Neuronal stem cell (in vitro differentiated cells): ENCODE measurements at regions not wholly inside any gene's neighbourhood (a gene's known extent, or its start where the extent isn't known, plus 50 kb on each side); places are given as distances from the start of the nearest gene placed in this dataset.
A peak's percentile ranks its signal among the peaks of the same experiment; 100 is the strongest.

ENCODE experiments used
- DNase-seq: peaks from one replicate; pipeline ENCODE4 v3.0.0-alpha.2; 2013; ENCODE audit warnings: low spot score
- H2AFZ ChIP-seq: one replicate; pipeline ENCODE4 v1.6.1; 2013; ENCODE audit warnings: mild to moderate bottlenecking, low read length, inconsistent platforms
- H2AK5ac ChIP-seq: 2 replicates; pipeline ENCODE4 v1.6.1; 2013; ENCODE audit warnings: low read depth, mild to moderate bottlenecking, inconsistent platforms, low read length, moderate library complexity, mixed read lengths
- H2BK120ac ChIP-seq: 2 replicates; pipeline ENCODE4 v1.6.1; 2013; ENCODE audit warnings: low read depth, mild to moderate bottlenecking, inconsistent platforms, low read length, moderate library complexity, mixed read lengths
- H2BK12ac ChIP-seq: one replicate; pipeline ENCODE4 v1.6.1; 2013; ENCODE audit warnings: low read length, inconsistent platforms
- H2BK15ac ChIP-seq: 2 replicates; pipeline ENCODE4 v1.6.1; 2013; ENCODE audit warnings: mild to moderate bottlenecking, low read length, inconsistent platforms, mixed read lengths
- H2BK5ac ChIP-seq: one replicate; pipeline ENCODE4 v1.6.1; 2013; ENCODE audit warnings: inconsistent platforms, mild to moderate bottlenecking, low read length, moderate library complexity
- H3K14ac ChIP-seq: one replicate; pipeline ENCODE4 v1.6.1; 2013; ENCODE audit warnings: low read length, inconsistent platforms
- H3K18ac ChIP-seq: 2 replicates; pipeline ENCODE4 v1.6.1; 2013; ENCODE audit warnings: low read length, inconsistent platforms
- H3K23ac ChIP-seq: 2 replicates; pipeline ENCODE4 v1.6.1; 2013; ENCODE audit warnings: low read depth, mild to moderate bottlenecking, mixed read lengths, low read length, inconsistent platforms; ENCODE audit not compliant: poor library complexity
- H3K27ac ChIP-seq: replicated peaks from 3 replicates; pipeline ENCODE4 v1.5.1; 2013; ENCODE audit warnings: low read length, inconsistent platforms
- H3K27me3 ChIP-seq, 3 experiments: 2 replicates each; pipeline ENCODE4 v1.6.1; 2013; ENCODE audit warnings: low read length in 3 of 3, mild to moderate bottlenecking in 2 of 3, inconsistent platforms in 1 of 3, low read depth in 1 of 3, mixed read lengths in 1 of 3, moderate library complexity in 1 of 3; ENCODE audit not compliant: control insufficient read depth in 3 of 3, insufficient read depth in 3 of 3
- H3K36me3 ChIP-seq, 2 donors: replicated peaks in 1 of 2; 2 replicates each; pipeline ENCODE4 v1.6.1; 2013; ENCODE audit warnings: low read length in 2 of 2; ENCODE audit not compliant: control insufficient read depth in 2 of 2, insufficient read depth in 2 of 2
- H3K4ac ChIP-seq: 2 replicates; pipeline ENCODE4 v1.6.1; 2013; ENCODE audit warnings: inconsistent platforms, mild to moderate bottlenecking, low read length, moderate library complexity
- H3K4me1 ChIP-seq, 2 donors: 1 replicate in 1 of 2; 2 replicates in 1 of 2; pipeline ENCODE4 v1.6.1; 2013; ENCODE audit warnings: low read length in 2 of 2, low read depth in 1 of 2; ENCODE audit not compliant: control insufficient read depth in 2 of 2, insufficient read depth in 1 of 2
- H3K4me2 ChIP-seq: one replicate; pipeline ENCODE4 v1.6.1; 2013; ENCODE audit warnings: mild to moderate bottlenecking, low read length, inconsistent platforms; ENCODE audit not compliant: insufficient read depth, poor library complexity, severe bottlenecking
- H3K4me3 ChIP-seq, 2 donors: 2 replicates each; pipeline ENCODE4 v1.5.1; 2013; ENCODE audit warnings: low read length in 2 of 2, mild to moderate bottlenecking in 2 of 2, inconsistent platforms in 1 of 2, moderate library complexity in 1 of 2
- H3K79me1 ChIP-seq: one replicate; pipeline ENCODE4 v1.6.1; 2013; ENCODE audit warnings: low read depth, mild to moderate bottlenecking, inconsistent platforms, low read length, moderate library complexity
- H3K9ac ChIP-seq: one replicate; pipeline ENCODE4 v1.6.1; 2013; ENCODE audit warnings: mild to moderate bottlenecking, low read depth, low read length, inconsistent platforms; ENCODE audit not compliant: poor library complexity
- H3K9me3 ChIP-seq, 2 donors: replicated peaks in 1 of 2; 2 replicates each; pipeline versions ENCODE3 to v1.6.1; 2013; ENCODE audit warnings: low read length in 2 of 2, mild to moderate bottlenecking in 2 of 2, inconsistent platforms in 1 of 2, low read depth in 1 of 2, mixed read lengths in 1 of 2, moderate library complexity in 1 of 2; ENCODE audit not compliant: control insufficient read depth in 2 of 2, insufficient read depth in 1 of 2
- H4K8ac ChIP-seq: one replicate; pipeline ENCODE4 v1.6.1; 2013; ENCODE audit warnings: low read depth, mild to moderate bottlenecking, inconsistent platforms, low read length, moderate library complexity
- H4K91ac ChIP-seq: one replicate; pipeline ENCODE4 v1.6.1; 2013; ENCODE audit warnings: low read length, low read depth, mild to moderate bottlenecking, inconsistent platforms; ENCODE audit not compliant: poor library complexity
- WGBS, 2 donors: extraction: QIAGEN DNeasy Blood & Tissue Kit; methylation state at CpG; one replicate each; pipeline ENCODE4 v1.1.7; 2013; ENCODE audit warnings: missing lambda C conversion rate in 2 of 2, mixed read lengths in 1 of 2; ENCODE audit not compliant: insufficient read length in 2 of 2, insufficient replicate concordance in 1 of 2; ENCODE audit errors: extremely low coverage in 2 of 2; 5-methylcytosine and 5-hydroxymethylcytosine counted together

DNA sequence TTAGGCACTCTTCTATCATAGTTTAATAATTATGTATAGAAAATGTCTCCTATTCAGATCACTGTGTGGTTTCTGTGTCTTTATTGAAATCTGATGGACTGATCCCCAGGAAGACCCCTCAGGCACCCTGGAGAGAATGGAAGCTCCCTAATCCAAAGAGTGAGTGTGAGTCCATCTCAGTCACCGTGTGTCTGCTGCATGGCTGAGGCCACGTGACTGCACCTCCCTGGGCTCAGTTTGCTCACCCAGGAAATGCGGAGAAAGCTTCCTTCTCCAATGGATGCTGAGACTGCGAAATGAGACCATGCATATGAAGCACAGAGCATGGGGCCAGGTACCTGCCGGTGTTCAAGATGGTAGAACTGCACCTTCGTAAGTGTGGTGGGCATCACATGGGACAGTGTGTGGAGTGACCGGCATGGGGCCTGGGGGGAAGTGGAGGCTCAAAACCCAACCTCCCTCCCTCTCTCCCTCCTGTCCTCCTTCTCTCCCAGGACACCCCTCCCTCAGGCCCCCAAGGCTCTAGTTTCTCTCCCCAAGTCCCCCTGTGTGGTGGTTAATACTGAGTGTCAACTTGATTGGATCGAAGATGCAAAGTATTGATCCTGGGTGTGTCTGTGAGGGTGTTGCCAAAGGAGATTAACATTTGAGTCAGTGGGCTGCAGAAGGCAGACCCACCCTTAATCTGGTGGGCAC is 557.5 kb downstream of the PTPRU start:
- no peak overlapping the region for H3K23ac ChIP-seq
- no peak overlapping the region for H2BK12ac ChIP-seq
- no peak overlapping the region for H4K8ac ChIP-seq
- no peak overlapping the region for H3K4ac ChIP-seq
- no peaks in the 10 kb centered on the region for H3K9me3 ChIP-seq
- no peak overlapping the region for H3K9ac ChIP-seq
- H2BK15ac ChIP-seq, result no peak overlapping the region
- no CpG with 5 or more reads among the region's 8 CpGs for WGBS, 2 donors
- no peak overlapping the region for H3K4me2 ChIP-seq
- H2AFZ ChIP-seq, result no peak overlapping the region
- no peaks in the 10 kb centered on the region for H3K27me3 ChIP-seq
- H3K27ac ChIP-seq, result no peak overlapping the region
- no peak overlapping the region for H2BK5ac ChIP-seq
- DNase-seq, result no peak
- H3K4me1 ChIP-seq, result peaks cover 0 to 2% of the 10 kb centered on the region in 2 donors
- H2AK5ac ChIP-seq, result peak overlapping the region; percentile 33
- H3K14ac ChIP-seq, result no peak overlapping the region
- H3K36me3 ChIP-seq, result no peaks in the 10 kb centered on the region
- H3K18ac ChIP-seq, result no peak overlapping the region
- H3K79me1 ChIP-seq, result no peaks in the 10 kb centered on the region
- no peak overlapping the region for H2BK120ac ChIP-seq
- no peak overlapping the region for H4K91ac ChIP-seq
- H3K4me3 ChIP-seq, result no peak overlapping the region

DNA sequence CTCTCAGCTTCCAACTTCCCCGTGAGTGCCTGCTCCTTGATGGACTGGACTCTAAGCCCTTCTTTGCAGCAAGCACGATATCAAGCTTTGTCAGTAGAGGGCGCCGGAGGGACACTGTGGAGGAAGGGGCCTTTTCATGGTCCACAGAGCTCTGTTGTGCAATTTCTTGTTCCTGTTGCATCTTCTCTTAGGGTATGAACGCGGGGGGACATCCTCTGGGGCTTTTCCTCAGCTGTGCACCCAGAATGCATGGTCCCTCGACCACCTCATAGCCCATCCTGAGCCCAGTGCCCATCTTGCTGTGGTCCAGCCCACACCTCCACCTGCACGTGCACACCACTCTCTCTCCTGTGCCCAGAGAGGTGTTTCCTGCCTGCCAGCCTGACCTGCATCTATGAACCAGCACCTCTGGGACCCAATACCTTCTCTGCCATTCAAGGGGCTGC is 556.8 kb downstream of the PTPRU start:
- H3K4me3 ChIP-seq, result peak overlapping the region in 1 of 2 donors; percentile 50
- H2BK120ac ChIP-seq, result no peak overlapping the region
- H2AFZ ChIP-seq, result no peak overlapping the region
- H3K9me3 ChIP-seq, result no peaks in the 10 kb centered on the region
- peak; percentile 89 for DNase-seq
- no CpG with 5 or more reads among the region's 8 CpGs for WGBS, 2 donors
- H2BK5ac ChIP-seq, result no peak overlapping the region
- no peaks in the 10 kb centered on the region for H3K27me3 ChIP-seq
- peak overlapping the region; percentile 64 for H3K18ac ChIP-seq
- no peaks in the 10 kb centered on the region for H3K36me3 ChIP-seq
- H4K8ac ChIP-seq, result no peak overlapping the region
- H3K4ac ChIP-seq, result no peak overlapping the region
- no peak overlapping the region for H2BK15ac ChIP-seq
- H3K4me1 ChIP-seq, result peaks cover 0 to 2% of the 10 kb centered on the region in 2 donors
- H3K14ac ChIP-seq, result no peak overlapping the region
- H2BK12ac ChIP-seq, result peak overlapping the region; percentile 11
- H3K79me1 ChIP-seq, result no peaks in the 10 kb centered on the region
- no peak overlapping the region for H3K4me2 ChIP-seq
- peak overlapping the region; percentile 60 for H2AK5ac ChIP-seq
- no peak overlapping the region for H3K9ac ChIP-seq
- H3K23ac ChIP-seq, result no peak overlapping the region
- no peak overlapping the region for H3K27ac ChIP-seq
- H4K91ac ChIP-seq, result no peak overlapping the region

DNA sequence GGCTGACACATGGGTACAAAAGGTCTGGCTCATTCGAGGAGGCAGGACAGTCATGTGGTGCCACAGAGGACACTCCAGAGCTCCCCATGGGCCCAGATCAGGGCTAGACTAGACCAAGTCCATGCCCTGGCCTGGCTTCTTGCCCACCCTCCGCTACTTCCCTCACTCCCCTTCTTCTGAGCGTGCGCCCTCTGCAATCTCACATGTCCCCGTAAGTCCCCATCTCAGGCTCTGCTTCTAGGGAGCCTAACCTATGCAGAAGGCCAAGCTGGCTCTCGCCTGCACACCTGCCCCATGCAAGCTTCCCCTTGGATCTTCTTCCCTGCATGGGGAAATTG is 553.6 kb downstream of the PTPRU start:
- no CpG with 5 or more reads among the region's 6 CpGs for WGBS, 2 donors
- Histone ChIP-seq H2BK12ac (no peak overlapping the region), H2BK120ac (no peak overlapping the region), H3K9me3 (no peaks in the 10 kb centered on the region), H3K27ac (no peak overlapping the region), H3K4ac (no peak overlapping the region), H2AK5ac (no peak overlapping the region), H3K4me3 (no peak overlapping the region), H4K91ac (no peak overlapping the region), H3K27me3 (no peaks in the 10 kb centered on the region), H3K9ac (no peak overlapping the region), H3K14ac (no peak overlapping the region), H3K4me1 (peaks cover 0 to 2% of the 10 kb centered on the region in 2 donors), H3K79me1 (no peaks in the 10 kb centered on the region), H3K36me3 (no peaks in the 10 kb centered on the region), H2BK15ac (no peak overlapping the region), H2AFZ (no peak overlapping the region), H2BK5ac (no peak overlapping the region), H3K4me2 (no peak overlapping the region), H4K8ac (no peak overlapping the region), H3K23ac (no peak overlapping the region), H3K18ac (peak overlapping the region; percentile 11)
- no peak for DNase-seq

GRCh38 chr1:29789221-29789909 is 553.0 kb downstream of the PTPRU start:
- no peak overlapping the region for H2AFZ ChIP-seq
- peak overlapping the region; percentile 5 for H2BK5ac ChIP-seq
- no peak for DNase-seq
- no peaks in the 10 kb centered on the region for H3K9me3 ChIP-seq
- H3K27me3 ChIP-seq, result no peaks in the 10 kb centered on the region
- H4K91ac ChIP-seq, result no peak overlapping the region
- H3K4ac ChIP-seq, result no peak overlapping the region
- no peak overlapping the region for H3K4me3 ChIP-seq
- no CpG with 5 or more reads among the region's 10 CpGs for WGBS, 2 donors
- no peak overlapping the region for H3K9ac ChIP-seq
- no peak overlapping the region for H2AK5ac ChIP-seq
- no peak overlapping the region for H4K8ac ChIP-seq
- no peak overlapping the region for H3K27ac ChIP-seq
- H3K4me2 ChIP-seq, result no peak overlapping the region
- H2BK12ac ChIP-seq, result no peak overlapping the region
- no peak overlapping the region for H2BK15ac ChIP-seq
- H3K36me3 ChIP-seq, result no peaks in the 10 kb centered on the region
- peaks cover 0 to 2% of the 10 kb centered on the region in 2 donors for H3K4me1 ChIP-seq
- H3K14ac ChIP-seq, result no peak overlapping the region
- peak overlapping the region; percentile 11 for H3K18ac ChIP-seq
- no peak overlapping the region for H3K23ac ChIP-seq
- H3K79me1 ChIP-seq, result no peaks in the 10 kb centered on the region
- no peak overlapping the region for H2BK120ac ChIP-seq
